ENCODE measurements at regions not wholly inside any gene's neighbourhood (a gene's known extent, or its start where the extent isn't known, plus 50 kb on each side); places are given as distances from the start of the nearest gene placed in this dataset.

DNA sequence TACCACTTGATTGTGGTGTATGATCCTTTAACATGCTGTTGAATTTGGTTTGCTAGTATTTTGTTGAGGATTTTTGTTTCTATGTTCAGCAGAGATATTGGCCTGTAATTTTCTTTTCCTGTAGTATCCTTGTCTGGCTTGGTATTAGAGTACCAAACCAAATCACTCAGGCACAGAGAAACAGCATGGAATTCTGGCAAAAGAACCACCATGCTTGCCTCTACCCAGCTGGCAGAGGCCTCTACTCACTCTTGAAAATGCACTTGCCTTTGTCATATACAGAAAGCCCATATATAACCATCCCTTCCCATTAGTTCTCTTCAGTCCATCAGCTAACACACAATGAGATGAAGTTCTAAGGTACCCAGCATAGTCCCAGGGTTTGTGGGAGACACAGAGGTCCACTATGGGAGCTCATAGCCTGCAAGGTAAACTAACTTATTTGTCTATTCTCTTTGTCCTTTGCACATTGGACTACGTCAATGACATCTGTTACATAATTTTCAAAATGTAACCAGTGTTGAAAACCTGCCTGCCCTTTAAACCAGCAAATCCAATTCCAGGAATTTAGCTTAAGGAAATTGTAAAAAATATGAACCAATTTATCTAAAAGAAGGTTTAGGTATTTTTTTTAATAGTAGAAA lies 82.1 kb upstream of the POMGNT2 start:
- no peak overlapping the region for H3K9ac ChIP-seq (ENCODE audit: low read length in 3 of 3)
- H3K27ac ChIP-seq (ENCODE audit: low read depth in 2 of 2, low read length in 2 of 2) = no peak overlapping the region
- TF ChIP-seq, protein P1, sequence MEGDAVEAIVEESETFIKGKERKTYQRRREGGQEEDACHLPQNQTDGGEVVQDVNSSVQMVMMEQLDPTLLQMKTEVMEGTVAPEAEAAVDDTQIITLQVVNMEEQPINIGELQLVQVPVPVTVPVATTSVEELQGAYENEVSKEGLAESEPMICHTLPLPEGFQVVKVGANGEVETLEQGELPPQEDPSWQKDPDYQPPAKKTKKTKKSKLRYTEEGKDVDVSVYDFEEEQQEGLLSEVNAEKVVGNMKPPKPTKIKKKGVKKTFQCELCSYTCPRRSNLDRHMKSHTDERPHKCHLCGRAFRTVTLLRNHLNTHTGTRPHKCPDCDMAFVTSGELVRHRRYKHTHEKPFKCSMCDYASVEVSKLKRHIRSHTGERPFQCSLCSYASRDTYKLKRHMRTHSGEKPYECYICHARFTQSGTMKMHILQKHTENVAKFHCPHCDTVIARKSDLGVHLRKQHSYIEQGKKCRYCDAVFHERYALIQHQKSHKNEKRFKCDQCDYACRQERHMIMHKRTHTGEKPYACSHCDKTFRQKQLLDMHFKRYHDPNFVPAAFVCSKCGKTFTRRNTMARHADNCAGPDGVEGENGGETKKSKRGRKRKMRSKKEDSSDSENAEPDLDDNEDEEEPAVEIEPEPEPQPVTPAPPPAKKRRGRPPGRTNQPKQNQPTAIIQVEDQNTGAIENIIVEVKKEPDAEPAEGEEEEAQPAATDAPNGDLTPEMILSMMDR (IDR thresholded peaks at IDR 0.05; ENCODE audit: borderline replicate concordance, extremely low read depth, insufficient read depth) = no peak
- no peak for DNase-seq
- H3K27me3 ChIP-seq (ENCODE audit: control insufficient read depth, insufficient read depth, low read length) = no peaks in the 10 kb centered on the region
- FAIRE-seq = no peak
- peaks cover 0 to 4% (median 0%) of the 10 kb centered on the region in 3 donors for H3K4me1 ChIP-seq (ENCODE audit: control insufficient read depth in 2 of 3, insufficient read depth in 2 of 3, low read depth in 1 of 3, low read length in 3 of 3)
- no peaks in the 10 kb centered on the region for H3K36me3 ChIP-seq (ENCODE audit: control insufficient read depth in 2 of 3, insufficient read depth in 3 of 3, low read length in 3 of 3)
- no peaks in the 10 kb centered on the region for H3K9me3 ChIP-seq (ENCODE audit: control insufficient read depth in 2 of 3, insufficient read depth in 1 of 3, low read length in 3 of 3)
- H3K4me3 ChIP-seq (ENCODE audit: low read length in 3 of 3) = no peak overlapping the region
- intact Hi-C loops (cut with DNase I) = no loop called here

DNA sequence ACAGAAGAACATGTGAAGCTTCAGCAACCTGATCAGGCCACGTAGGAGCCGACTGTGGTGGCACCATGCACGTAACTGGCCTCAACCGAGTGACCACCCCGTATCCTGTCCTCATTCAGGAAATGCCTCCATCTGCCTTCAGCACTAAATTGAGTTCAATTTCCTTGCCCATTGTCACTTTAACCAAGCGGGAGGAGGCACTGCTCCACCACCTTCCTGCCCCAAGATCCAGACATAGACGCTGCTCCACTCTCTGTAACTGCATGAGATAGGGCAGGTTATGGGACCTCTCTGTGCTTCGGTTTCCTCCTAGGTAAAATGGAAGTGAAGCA lies 80.1 kb upstream of the POMGNT2 start:
- TF ChIP-seq, protein P1 (IDR thresholded peaks at IDR 0.05; ENCODE audit: borderline replicate concordance, extremely low read depth, insufficient read depth) = no peak
- no peaks in the 10 kb centered on the region for H3K27me3 ChIP-seq (ENCODE audit: control insufficient read depth, insufficient read depth, low read length)
- no peak overlapping the region for H3K27ac ChIP-seq (ENCODE audit: low read depth in 2 of 2, low read length in 2 of 2)

DNA sequence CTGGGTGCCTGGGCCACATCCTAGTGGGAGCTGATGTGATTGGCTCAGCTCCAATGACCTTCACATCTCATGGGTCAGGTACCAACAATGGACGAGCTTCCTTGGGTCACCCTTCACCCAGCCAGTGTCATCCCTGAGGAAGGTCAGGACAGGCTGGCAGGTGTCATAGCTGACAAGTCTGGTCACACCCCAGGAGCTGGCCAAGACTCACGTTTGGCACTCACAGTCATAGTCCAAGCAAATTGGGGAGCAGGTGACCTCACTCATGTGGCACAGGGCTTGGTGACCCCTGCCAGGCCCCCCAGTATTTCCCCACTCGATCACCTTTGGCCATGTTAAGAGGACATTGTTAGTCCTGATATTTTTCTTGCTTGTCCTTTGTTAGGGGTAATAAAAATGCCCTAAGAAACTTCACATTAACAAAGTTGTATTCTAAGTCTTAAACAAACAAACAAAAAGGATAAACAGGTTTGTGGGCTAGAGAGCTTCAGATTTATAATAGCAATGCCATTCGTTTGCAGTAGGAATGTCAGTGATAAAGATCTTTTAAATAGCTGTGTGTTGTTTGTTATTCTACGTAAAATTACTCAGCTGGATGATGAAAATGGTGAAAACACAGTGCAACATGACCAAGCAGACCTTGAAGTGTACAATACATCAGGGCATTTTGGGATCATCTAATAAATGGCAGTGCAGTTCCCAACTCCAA lies 79.5 kb upstream of the POMGNT2 start:
- no peaks in the 10 kb centered on the region for H3K9me3 ChIP-seq (ENCODE audit: control insufficient read depth in 2 of 3, insufficient read depth in 1 of 3, low read length in 3 of 3)
- TF ChIP-seq, protein P1 (IDR thresholded peaks at IDR 0.05; ENCODE audit: borderline replicate concordance, extremely low read depth, insufficient read depth) = no peak
- no peaks in the 10 kb centered on the region for H3K36me3 ChIP-seq (ENCODE audit: control insufficient read depth in 2 of 3, insufficient read depth in 3 of 3, low read length in 3 of 3)
- no peak overlapping the region for H3K9ac ChIP-seq (ENCODE audit: low read length in 3 of 3)
- FAIRE-seq (no peak), DNase-seq (no peak)
- intact Hi-C loops (cut with DNase I) = no loop called here
- H3K4me3 ChIP-seq (ENCODE audit: low read length in 3 of 3) = no peak overlapping the region
- H3K4me1 ChIP-seq (ENCODE audit: control insufficient read depth in 2 of 3, insufficient read depth in 2 of 3, low read depth in 1 of 3, low read length in 3 of 3) = peaks cover 0 to 18% (median 6%) of the 10 kb centered on the region in 3 donors
- no peak overlapping the region for H3K27ac ChIP-seq (ENCODE audit: low read depth in 2 of 2, low read length in 2 of 2)
- H3K27me3 ChIP-seq (ENCODE audit: control insufficient read depth, insufficient read depth, low read length) = no peaks in the 10 kb centered on the region

More for the DNA sequence above, 80.1 kb upstream of the POMGNT2 start:
- Histone ChIP-seq H3K4me1 (ENCODE audit: control insufficient read depth in 2 of 3, insufficient read depth in 2 of 3, low read depth in 1 of 3, low read length in 3 of 3) (peaks cover 0 to 13% (median under 1%) of the 10 kb centered on the region in 3 donors), H3K9me3 (ENCODE audit: control insufficient read depth in 2 of 3, insufficient read depth in 1 of 3, low read length in 3 of 3) (no peaks in the 10 kb centered on the region), H3K36me3 (ENCODE audit: control insufficient read depth in 2 of 3, insufficient read depth in 3 of 3, low read length in 3 of 3) (no peaks in the 10 kb centered on the region), H3K9ac (ENCODE audit: low read length in 3 of 3) (no peak overlapping the region), H3K4me3 (ENCODE audit: low read length in 3 of 3) (no peak overlapping the region)
- DNase-seq (no peak), FAIRE-seq (no peak)
- intact Hi-C loops (cut with DNase I) = no loop called here
